GM21786 (cell line): ENCODE measurements at regions not wholly inside any gene's neighbourhood (a gene's known extent, or its start where the extent isn't known, plus 50 kb on each side); places are given as distances from the start of the nearest gene placed in this dataset.

Experiments used
- ATAC-seq: cut with Tn5 transposase; IDR thresholded peaks from one replicate; pipeline ENCODE4 v1.9.1; 2021; ENCODE audit not compliant: unreplicated experiment

- ATAC-seq, result no peak
Measured at GRCh38 chr1:218863987-218864386, 309.7 kb upstream of the LYPLAL1 start.

- ATAC-seq, result no peak
Measured at GRCh38 chr1:218865591-218865990, 308.1 kb upstream of the LYPLAL1 start.

GRCh38 chr1:218866507-218866906 lies 307.2 kb upstream of the LYPLAL1 start:
- ATAC-seq, result no peak

GRCh38 chr1:218867066-218867465 lies 306.6 kb upstream of the LYPLAL1 start:
- ATAC-seq, result no peak

GRCh38 chr1:218867941-218868626 lies 305.6 kb upstream of the LYPLAL1 start:
- ATAC-seq, result no peak

- ATAC-seq, result no peak
Measured at GRCh38 chr1:218869276-218869675, 304.4 kb upstream of the LYPLAL1 start.

GRCh38 chr1:218872026-218872425 lies 301.7 kb upstream of the LYPLAL1 start:
- ATAC-seq, result no peak

- no peak for ATAC-seq
Measured at GRCh38 chr1:218872928-218873327, 300.8 kb upstream of the LYPLAL1 start.

- no peak for ATAC-seq
Measured at GRCh38 chr1:218874313-218874712, 299.4 kb upstream of the LYPLAL1 start.

GRCh38 chr1:218874801-218875400 lies 298.8 kb upstream of the LYPLAL1 start:
- no peak for ATAC-seq

GRCh38 chr1:218878369-218878768 lies 295.3 kb upstream of the LYPLAL1 start:
- no peak for ATAC-seq

- no peak for ATAC-seq
Measured at GRCh38 chr1:218880484-218881060, 293.1 kb upstream of the LYPLAL1 start.

- no peak for ATAC-seq
Measured at GRCh38 chr1:218882454-218882853, 291.2 kb upstream of the LYPLAL1 start.

GRCh38 chr1:218886101-218886871 lies 287.4 kb upstream of the LYPLAL1 start:
- no peak for ATAC-seq

- ATAC-seq, result no peak
Measured at GRCh38 chr1:218887141-218887925, 286.3 kb upstream of the LYPLAL1 start.

GRCh38 chr1:218890451-218890850 lies 283.2 kb upstream of the LYPLAL1 start:
- ATAC-seq, result no peak

- ATAC-seq, result no peak
Measured at GRCh38 chr1:218891577-218891976, 282.1 kb upstream of the LYPLAL1 start.

GRCh38 chr1:218895064-218895587 lies 278.6 kb upstream of the LYPLAL1 start:
- no peak for ATAC-seq

- ATAC-seq, result no peak
Measured at GRCh38 chr1:218896202-218896601, 277.5 kb upstream of the LYPLAL1 start.

- ATAC-seq, result no peak
Measured at GRCh38 chr1:218898921-218899320, 274.8 kb upstream of the LYPLAL1 start.

- no peak for ATAC-seq
Measured at GRCh38 chr1:218900615-218901014, 273.1 kb upstream of the LYPLAL1 start.
